Duodenal mucosa (tissue), 2 donors: ENCODE measurements at regions not wholly inside any gene's neighbourhood (a gene's known extent, or its start where the extent isn't known, plus 50 kb on each side); places are given as distances from the start of the nearest gene placed in this dataset.

Source experiments
- H3K27ac ChIP-seq: one replicate; pipeline ENCODE4 v1.7.0; 2013; ENCODE audit warnings: low read depth, low read length
- H3K27me3 ChIP-seq, 2 donors: one replicate each; pipeline ENCODE4 v1.7.0; 2013; ENCODE audit warnings: low read length in 2 of 2, control low read depth in 1 of 2; ENCODE audit not compliant: insufficient read depth in 2 of 2, control insufficient read depth in 1 of 2
- H3K36me3 ChIP-seq, 2 donors: one replicate each; pipeline ENCODE4 v1.7.0; 2013; ENCODE audit warnings: low read length in 2 of 2, control low read depth in 1 of 2; ENCODE audit not compliant: insufficient read depth in 2 of 2, control insufficient read depth in 1 of 2
- H3K4me1 ChIP-seq, 2 donors: one replicate each; pipeline ENCODE4 v1.7.0; 2013; ENCODE audit warnings: low read length in 2 of 2, control low read depth in 1 of 2; ENCODE audit not compliant: insufficient read depth in 2 of 2, control insufficient read depth in 1 of 2
- H3K4me3 ChIP-seq, 2 donors: one replicate each; pipeline ENCODE4 v1.7.0; 2013; ENCODE audit warnings: low read length in 2 of 2, low read depth in 1 of 2
- H3K9ac ChIP-seq, 2 donors: one replicate each; pipeline ENCODE4 v1.7.0; 2013; ENCODE audit warnings: low read length in 2 of 2, low read depth in 1 of 2
- H3K9me3 ChIP-seq, 2 donors: one replicate each; pipeline ENCODE4 v1.7.0; 2013; ENCODE audit warnings: low read length in 2 of 2, control low read depth in 1 of 2; ENCODE audit not compliant: control insufficient read depth in 1 of 2

- H3K9me3 ChIP-seq = peaks cover 4 to 5% of the 10 kb centered on the region in 2 donors
- H3K4me1 ChIP-seq = no peaks in the 10 kb centered on the region
- H3K9ac ChIP-seq = no peak overlapping the region
- no peak overlapping the region for H3K4me3 ChIP-seq
- peaks cover 2 to 7% of the 10 kb centered on the region in 2 donors for H3K27me3 ChIP-seq
- H3K36me3 ChIP-seq = no peaks in the 10 kb centered on the region
- no peak overlapping the region for H3K27ac ChIP-seq
Measured at GRCh38 chr9:86670076-86670475, 277.2 kb downstream of the GAS1 start.

- no peak overlapping the region for H3K4me3 ChIP-seq
- no peak overlapping the region for H3K27ac ChIP-seq
- no peaks in the 10 kb centered on the region for H3K36me3 ChIP-seq
- no peaks in the 10 kb centered on the region for H3K4me1 ChIP-seq
- peaks cover 3 to 7% of the 10 kb centered on the region in 2 donors for H3K27me3 ChIP-seq
- no peak overlapping the region for H3K9ac ChIP-seq
- peaks cover 4 to 5% of the 10 kb centered on the region in 2 donors for H3K9me3 ChIP-seq
Measured at GRCh38 chr9:86669422-86669821, 277.9 kb downstream of the GAS1 start.

- no peaks in the 10 kb centered on the region for H3K4me1 ChIP-seq
- H3K27ac ChIP-seq = no peak overlapping the region
- peaks cover 4 to 5% of the 10 kb centered on the region in 2 donors for H3K9me3 ChIP-seq
- no peak overlapping the region for H3K9ac ChIP-seq
- no peak overlapping the region for H3K4me3 ChIP-seq
- H3K27me3 ChIP-seq = peaks cover 3 to 7% of the 10 kb centered on the region in 2 donors
- H3K36me3 ChIP-seq = no peaks in the 10 kb centered on the region
Measured at GRCh38 chr9:86668488-86668887, 278.8 kb downstream of the GAS1 start.

- no peak overlapping the region for H3K4me3 ChIP-seq
- no peak overlapping the region for H3K27ac ChIP-seq
- peaks cover 4 to 5% of the 10 kb centered on the region in 2 donors for H3K9me3 ChIP-seq
- no peaks in the 10 kb centered on the region for H3K4me1 ChIP-seq
- H3K9ac ChIP-seq = no peak overlapping the region
- no peaks in the 10 kb centered on the region for H3K36me3 ChIP-seq
- H3K27me3 ChIP-seq = peaks cover 3 to 7% of the 10 kb centered on the region in 2 donors
Measured at GRCh38 chr9:86667307-86667706, 280.0 kb downstream of the GAS1 start.

- no peak overlapping the region for H3K27ac ChIP-seq
- peaks cover 3 to 7% of the 10 kb centered on the region in 2 donors for H3K27me3 ChIP-seq
- no peaks in the 10 kb centered on the region for H3K9me3 ChIP-seq
Measured at GRCh38 chr9:86665416-86665815, 281.9 kb downstream of the GAS1 start.

GRCh38 chr9:86664603-86665002, 282.7 kb downstream of the GAS1 start:
- Histone ChIP-seq H3K36me3 (no peaks in the 10 kb centered on the region), H3K9me3 (no peaks in the 10 kb centered on the region), H3K4me1 (no peaks in the 10 kb centered on the region), H3K9ac (no peak overlapping the region), H3K27me3 (peaks cover 3 to 7% of the 10 kb centered on the region in 2 donors), H3K27ac (no peak overlapping the region), H3K4me3 (no peak overlapping the region)

More at GRCh38 chr9:86665416-86665815, 281.9 kb downstream of the GAS1 start:
- H3K9ac ChIP-seq = no peak overlapping the region
- H3K36me3 ChIP-seq = no peaks in the 10 kb centered on the region
- no peak overlapping the region for H3K4me3 ChIP-seq
- no peaks in the 10 kb centered on the region for H3K4me1 ChIP-seq

- H3K27ac ChIP-seq = no peak overlapping the region
- H3K4me1 ChIP-seq = no peaks in the 10 kb centered on the region
- no peaks in the 10 kb centered on the region for H3K36me3 ChIP-seq
- no peak overlapping the region for H3K4me3 ChIP-seq
- no peak overlapping the region for H3K9ac ChIP-seq
- no peaks in the 10 kb centered on the region for H3K9me3 ChIP-seq
- peaks cover 3 to 7% of the 10 kb centered on the region in 2 donors for H3K27me3 ChIP-seq
Measured at GRCh38 chr9:86663905-86664304, 283.4 kb downstream of the GAS1 start.

GRCh38 chr9:86662890-86663468, 284.3 kb downstream of the GAS1 start:
- Histone ChIP-seq H3K9ac (no peak overlapping the region), H3K4me3 (no peak overlapping the region), H3K27ac (no peak overlapping the region), H3K27me3 (peaks cover 3 to 7% of the 10 kb centered on the region in 2 donors), H3K4me1 (no peaks in the 10 kb centered on the region), H3K9me3 (no peaks in the 10 kb centered on the region), H3K36me3 (no peaks in the 10 kb centered on the region)

GRCh38 chr9:86660146-86660943, 287.0 kb downstream of the GAS1 start:
- no peaks in the 10 kb centered on the region for H3K4me1 ChIP-seq
- H3K9ac ChIP-seq = no peak overlapping the region
- H3K4me3 ChIP-seq = no peak overlapping the region
- H3K27me3 ChIP-seq = peaks cover 0 to 3% of the 10 kb centered on the region in 2 donors
- no peak overlapping the region for H3K27ac ChIP-seq
- H3K36me3 ChIP-seq = no peaks in the 10 kb centered on the region
- no peaks in the 10 kb centered on the region for H3K9me3 ChIP-seq

- no peaks in the 10 kb centered on the region for H3K36me3 ChIP-seq
- H3K4me3 ChIP-seq = no peak overlapping the region
- H3K9me3 ChIP-seq = no peaks in the 10 kb centered on the region
- no peak overlapping the region for H3K9ac ChIP-seq
- H3K27me3 ChIP-seq = no peaks in the 10 kb centered on the region
- no peak overlapping the region for H3K27ac ChIP-seq
- no peaks in the 10 kb centered on the region for H3K4me1 ChIP-seq
Measured at GRCh38 chr9:86659413-86660046, 287.8 kb downstream of the GAS1 start.
